Thyroid gland (tissue), 4 donors: ENCODE measurements at regions not wholly inside any gene's neighbourhood (a gene's known extent, or its start where the extent isn't known, plus 50 kb on each side); places are given as distances from the start of the nearest gene placed in this dataset.

Experiments
- DNase-seq, 2 donors: peaks; one replicate each; pipeline ENCODE4 v3.0.0-alpha.2; 2019
- H3K27ac ChIP-seq, 3 donors: fragments of 200-600 bp; sonication (generic); 1 replicate in 2 of 3; 2 replicates in 1 of 3; pipeline ENCODE4 v1.5.1; 2016 to 2019; ENCODE audit warnings: mild to moderate bottlenecking in 1 of 3, moderate library complexity in 1 of 3
- H3K27me3 ChIP-seq: fragments of 200-600 bp; sonication (generic); one replicate; pipeline ENCODE4 v1.5.1; 2019
- H3K36me3 ChIP-seq, 2 donors: fragments of 200-600 bp; sonication (generic); one replicate each; pipeline ENCODE4 v1.5.1; 2016 to 2019
- H3K4me1 ChIP-seq, 2 donors: fragments of 200-600 bp; sonication (generic); one replicate each; pipeline ENCODE4 v1.5.1; 2017 to 2019
- H3K4me3 ChIP-seq, 3 donors: fragments of 200-600 bp; sonication (generic); replicated peaks in 1 of 3; 1 replicate in 2 of 3; 2 replicates in 1 of 3; pipeline ENCODE4 v1.5.1; 2016; ENCODE audit warnings: mild to moderate bottlenecking in 1 of 3
- H3K9me3 ChIP-seq: fragments of 200-600 bp; sonication (generic); one replicate; pipeline ENCODE4 v1.5.1; 2017
- CTCF ChIP-seq, 6 experiments: fragments of 200-600 bp in 3 of 6; fragments of 450-650 bp in 3 of 6; sonication (generic) in 3 of 6; IDR thresholded peaks; one replicate each; pipeline ENCODE4 v1.5.1; 2016 to 2019; ENCODE audit warnings: antibody characterized with exemption in 6 of 6, mild to moderate bottlenecking in 2 of 6, inconsistent platforms in 1 of 6, moderate library complexity in 1 of 6
- POLR2A ChIP-seq, 2 donors: fragments of 450-650 bp; IDR thresholded peaks; one replicate each; pipeline ENCODE4 v1.6.1; 2017; ENCODE audit warnings: antibody characterized with exemption in 2 of 2, mild to moderate bottlenecking in 2 of 2, moderate library complexity in 1 of 2
- WGBS, 2 donors: methylation state at CpG; one replicate each; pipeline ENCODE4 v1.1.5; 2017; 5-methylcytosine and 5-hydroxymethylcytosine counted together
- intact Hi-C: fragments of 100-400 bp; cut with DNase I; formaldehyde crosslinking; loops from one replicate; pipeline ENCODE4 v1.15.1; 2023

GRCh38 chr4:13830449-13830848 lies 202.9 kb upstream of the BOD1L1 start:
- Histone ChIP-seq H3K36me3 (no peaks in the 10 kb centered on the region), H3K9me3 (no peaks in the 10 kb centered on the region), H3K27me3 (no peaks in the 10 kb centered on the region), H3K4me3 (no peak overlapping the region), H3K4me1 (no peaks in the 10 kb centered on the region), H3K27ac (no peak overlapping the region)
- intact Hi-C loops = no loop called here
- DNase-seq = no peak
- TF ChIP-seq CTCF (IDR thresholded peaks at IDR 0.05) (no peak), POLR2A (IDR thresholded peaks at IDR 0.05) (no peak)
- 58 to 66% methylated on average over 5 of the region's 5 CpGs for WGBS, 2 donors

- TF ChIP-seq CTCF (IDR thresholded peaks at IDR 0.05) (no peak), POLR2A (IDR thresholded peaks at IDR 0.05) (no peak)
- Histone ChIP-seq H3K36me3 (no peaks in the 10 kb centered on the region), H3K27me3 (no peaks in the 10 kb centered on the region), H3K9me3 (no peaks in the 10 kb centered on the region), H3K4me1 (no peaks in the 10 kb centered on the region), H3K4me3 (no peak overlapping the region), H3K27ac (no peak overlapping the region)
- 53 to 56% methylated on average over 4 of the region's 4 CpGs for WGBS, 2 donors
- intact Hi-C loops = no loop called here
- DNase-seq = no peak
Measured at GRCh38 chr4:13833171-13833804, 205.8 kb upstream of the BOD1L1 start.

GRCh38 chr4:13836946-13837912 lies 209.7 kb upstream of the BOD1L1 start:
- no peaks in the 10 kb centered on the region for H3K9me3 ChIP-seq
- 52 to 56% methylated on average over 6 of the region's 6 CpGs for WGBS, 2 donors
- DNase-seq = no peak

GRCh38 chr4:13840502-13841190 lies 213.1 kb upstream of the BOD1L1 start:
- intact Hi-C loops = no loop called here

More at GRCh38 chr4:13836946-13837912, 209.7 kb upstream of the BOD1L1 start:
- H3K4me1 ChIP-seq = no peaks in the 10 kb centered on the region
- no peak overlapping the region for H3K4me3 ChIP-seq
- intact Hi-C loops = no loop called here
- H3K27ac ChIP-seq = no peak overlapping the region
- TF ChIP-seq POLR2A (IDR thresholded peaks at IDR 0.05) (no peak), CTCF (IDR thresholded peaks at IDR 0.05) (no peak)
- no peaks in the 10 kb centered on the region for H3K36me3 ChIP-seq
- H3K27me3 ChIP-seq = no peaks in the 10 kb centered on the region

More at GRCh38 chr4:13840502-13841190, 213.1 kb upstream of the BOD1L1 start:
- no peaks in the 10 kb centered on the region for H3K27me3 ChIP-seq
- no peaks in the 10 kb centered on the region for H3K9me3 ChIP-seq
- H3K27ac ChIP-seq = no peak overlapping the region
- no peaks in the 10 kb centered on the region for H3K36me3 ChIP-seq
- TF ChIP-seq POLR2A (IDR thresholded peaks at IDR 0.05) (no peak), CTCF (IDR thresholded peaks at IDR 0.05) (no peak)
- no peaks in the 10 kb centered on the region for H3K4me1 ChIP-seq
- no peak for DNase-seq
- WGBS, 2 donors = 71% methylated on average over 12 of the region's 12 CpGs
- no peak overlapping the region for H3K4me3 ChIP-seq
